ENCODE measurements at regions not wholly inside any gene's neighbourhood (a gene's known extent, or its start where the extent isn't known, plus 50 kb on each side); places are given as distances from the start of the nearest gene placed in this dataset.
"Not testable (repeated sequence)": the region's sequence is repeated elsewhere in the genome, so short reads cannot be mapped to it uniquely, and the experiment has no call there.

DNA sequence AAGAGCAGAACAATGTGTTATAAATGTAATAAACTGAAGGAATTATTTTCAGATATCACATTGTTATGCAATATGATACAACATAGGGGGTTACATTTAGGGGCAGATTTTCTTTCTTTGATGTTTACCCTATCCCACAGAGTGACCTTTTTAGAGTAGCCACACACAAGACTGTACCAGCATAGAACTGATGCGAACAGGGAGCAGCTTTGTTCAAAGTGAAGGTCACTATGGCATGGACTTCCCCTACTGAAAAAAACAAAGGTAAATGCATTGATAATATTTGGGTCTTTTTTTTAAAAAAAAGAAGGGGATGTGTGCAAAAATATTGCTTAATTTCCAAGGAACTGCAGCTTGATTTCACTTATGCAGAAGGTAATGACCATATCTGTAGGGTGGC lies 1354.9 kb downstream of the SUCLG1 start:
- Histone ChIP-seq H3K27me3 (no peaks in the 10 kb centered on the region), H3K4me3 (no peak overlapping the region), H3K4me2 (no peak overlapping the region), H3K9me2 (replicated peaks; ENCODE audit: insufficient read depth) (no peaks in the 10 kb centered on the region), H3K4me1 (ENCODE audit: insufficient read depth) (no peaks in the 10 kb centered on the region), H4K20me1 (ENCODE audit: insufficient read depth, poor library complexity, severe bottlenecking) (no peaks in the 10 kb centered on the region), H3K27ac (no peak overlapping the region), H3K9me3 (ENCODE audit: low read depth) (no peaks in the 10 kb centered on the region), H2AFZ (no peak overlapping the region), H3K79me2 (no peaks in the 10 kb centered on the region), H3K36me3 (replicated peaks; ENCODE audit: insufficient read depth, low read depth) (no peaks in the 10 kb centered on the region)
- no peak for DNase-seq (ENCODE audit: low spot score)
- no peak for TF ChIP-seq EZH2phosphoT487 (IDR thresholded peaks at IDR 0.05; ENCODE audit: low read depth, severe bottlenecking, unreplicated experiment)
- TF ChIP-seq, protein P1, sequence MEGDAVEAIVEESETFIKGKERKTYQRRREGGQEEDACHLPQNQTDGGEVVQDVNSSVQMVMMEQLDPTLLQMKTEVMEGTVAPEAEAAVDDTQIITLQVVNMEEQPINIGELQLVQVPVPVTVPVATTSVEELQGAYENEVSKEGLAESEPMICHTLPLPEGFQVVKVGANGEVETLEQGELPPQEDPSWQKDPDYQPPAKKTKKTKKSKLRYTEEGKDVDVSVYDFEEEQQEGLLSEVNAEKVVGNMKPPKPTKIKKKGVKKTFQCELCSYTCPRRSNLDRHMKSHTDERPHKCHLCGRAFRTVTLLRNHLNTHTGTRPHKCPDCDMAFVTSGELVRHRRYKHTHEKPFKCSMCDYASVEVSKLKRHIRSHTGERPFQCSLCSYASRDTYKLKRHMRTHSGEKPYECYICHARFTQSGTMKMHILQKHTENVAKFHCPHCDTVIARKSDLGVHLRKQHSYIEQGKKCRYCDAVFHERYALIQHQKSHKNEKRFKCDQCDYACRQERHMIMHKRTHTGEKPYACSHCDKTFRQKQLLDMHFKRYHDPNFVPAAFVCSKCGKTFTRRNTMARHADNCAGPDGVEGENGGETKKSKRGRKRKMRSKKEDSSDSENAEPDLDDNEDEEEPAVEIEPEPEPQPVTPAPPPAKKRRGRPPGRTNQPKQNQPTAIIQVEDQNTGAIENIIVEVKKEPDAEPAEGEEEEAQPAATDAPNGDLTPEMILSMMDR (IDR thresholded peaks at IDR 0.05; ENCODE audit: poor library complexity): no peak
- TF ChIP-seq EZH2 (IDR thresholded peaks at IDR 0.05; ENCODE audit: borderline replicate concordance): no peak
- 100% methylated on average over 1 of the region's 1 CpG for WGBS (ENCODE audit: low lambda C conversion rate, missing lambda C conversion rate)

DNA sequence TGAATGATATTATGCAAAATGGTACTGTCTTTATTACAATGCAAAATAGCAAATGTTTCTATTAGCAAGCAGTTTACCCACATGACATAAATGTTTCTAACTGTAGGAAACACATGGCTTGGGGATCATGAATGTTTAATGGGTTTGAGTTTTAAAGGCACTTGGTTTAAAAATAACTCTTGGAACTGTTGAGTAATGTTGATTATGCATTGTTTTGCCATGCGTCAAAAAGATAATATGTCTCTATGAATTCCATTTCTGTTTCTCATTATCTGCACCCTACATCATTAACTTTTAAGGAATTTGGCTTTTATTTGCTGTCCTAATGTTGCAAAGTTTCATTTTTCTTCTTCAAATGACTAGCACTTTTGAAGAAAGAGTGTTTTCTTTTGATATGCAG lies 1355.5 kb downstream of the SUCLG1 start:
- no peak overlapping the region for H3K4me2 ChIP-seq
- no peaks in the 10 kb centered on the region for H3K36me3 ChIP-seq (replicated peaks; ENCODE audit: insufficient read depth, low read depth)
- no peaks in the 10 kb centered on the region for H3K79me2 ChIP-seq
- no peaks in the 10 kb centered on the region for H3K9me2 ChIP-seq (replicated peaks; ENCODE audit: insufficient read depth)
- no peak for TF ChIP-seq EZH2phosphoT487 (IDR thresholded peaks at IDR 0.05; ENCODE audit: low read depth, severe bottlenecking, unreplicated experiment)
- TF ChIP-seq, protein P1 (IDR thresholded peaks at IDR 0.05; ENCODE audit: poor library complexity): no peak
- no peak for TF ChIP-seq EZH2 (IDR thresholded peaks at IDR 0.05; ENCODE audit: borderline replicate concordance)
- no peak for DNase-seq (ENCODE audit: low spot score)
- no peaks in the 10 kb centered on the region for H4K20me1 ChIP-seq (ENCODE audit: insufficient read depth, poor library complexity, severe bottlenecking)
- no peaks in the 10 kb centered on the region for H3K4me1 ChIP-seq (ENCODE audit: insufficient read depth)
- H3K27me3 ChIP-seq: no peaks in the 10 kb centered on the region
- 60% methylated on average over 1 of the region's 1 CpG for WGBS (ENCODE audit: low lambda C conversion rate, missing lambda C conversion rate)
- H3K4me3 ChIP-seq: no peak overlapping the region
- H3K27ac ChIP-seq: no peak overlapping the region
- no peaks in the 10 kb centered on the region for H3K9me3 ChIP-seq (ENCODE audit: low read depth)
- no peak overlapping the region for H2AFZ ChIP-seq

DNA sequence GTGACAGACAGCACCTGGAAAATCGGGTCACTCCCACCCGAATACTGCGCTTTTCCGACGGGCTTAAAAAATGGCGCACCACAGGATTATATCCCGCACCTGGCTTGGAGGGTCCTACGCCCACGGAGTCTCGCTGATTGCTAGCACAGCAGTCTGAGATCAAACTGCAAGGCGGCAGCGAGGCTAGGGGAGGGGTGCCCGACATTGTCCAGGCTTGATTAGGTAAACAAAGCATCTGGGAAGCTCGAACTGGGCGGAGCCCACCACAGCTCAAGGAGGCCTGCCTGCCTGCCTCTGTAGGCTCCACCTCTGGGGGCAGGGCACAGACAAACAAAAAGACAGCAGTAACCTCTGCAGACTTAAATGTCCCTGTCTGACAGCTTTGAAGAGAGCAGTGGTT lies 1370.0 kb downstream of the SUCLG1 start:
- H3K36me3 ChIP-seq (replicated peaks; ENCODE audit: insufficient read depth, low read depth); H3K27me3 ChIP-seq; H2AFZ ChIP-seq; H3K79me2 ChIP-seq; H4K20me1 ChIP-seq (ENCODE audit: insufficient read depth, poor library complexity, severe bottlenecking); H3K4me2 ChIP-seq; H3K9me2 ChIP-seq (replicated peaks; ENCODE audit: insufficient read depth); H3K27ac ChIP-seq; H3K9me3 ChIP-seq (ENCODE audit: low read depth); H3K4me3 ChIP-seq; DNase-seq (ENCODE audit: low spot score); H3K4me1 ChIP-seq (ENCODE audit: insufficient read depth): not testable (repeated sequence)
- 89% methylated on average over 15 of the region's 15 CpGs for WGBS (ENCODE audit: low lambda C conversion rate, missing lambda C conversion rate)

DNA sequence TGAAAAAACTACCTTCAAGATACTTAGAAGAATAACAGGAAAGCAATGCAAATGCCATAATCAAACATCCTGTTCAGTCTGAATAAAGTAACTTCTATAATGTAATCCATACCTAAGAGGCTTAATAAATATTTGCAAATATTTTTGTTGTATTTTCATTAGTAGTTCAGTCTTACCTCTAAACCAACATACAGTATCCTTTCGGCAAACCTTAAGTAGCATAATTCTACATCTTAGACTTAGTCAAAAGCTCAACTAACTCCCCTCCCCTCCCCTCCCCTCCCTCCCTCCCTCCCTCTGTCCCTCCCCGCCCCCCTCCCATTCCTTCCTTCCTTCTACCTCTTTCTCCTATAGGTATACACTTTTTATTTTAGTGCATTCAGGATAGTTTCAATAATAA lies 1373.2 kb downstream of the SUCLG1 start:
- no peak overlapping the region for H2AFZ ChIP-seq
- no peaks in the 10 kb centered on the region for H3K9me3 ChIP-seq (ENCODE audit: low read depth)
- no peak overlapping the region for H3K27ac ChIP-seq
- H3K9me2 ChIP-seq (replicated peaks; ENCODE audit: insufficient read depth): no peaks in the 10 kb centered on the region
- TF ChIP-seq EZH2phosphoT487 (IDR thresholded peaks at IDR 0.05; ENCODE audit: low read depth, severe bottlenecking, unreplicated experiment) (no peak), EZH2 (IDR thresholded peaks at IDR 0.05; ENCODE audit: borderline replicate concordance) (no peak)
- TF ChIP-seq, protein P1 (IDR thresholded peaks at IDR 0.05; ENCODE audit: poor library complexity): no peak
- DNase-seq (ENCODE audit: low spot score): no peak
- H3K36me3 ChIP-seq (replicated peaks; ENCODE audit: insufficient read depth, low read depth): no peaks in the 10 kb centered on the region
- H3K27me3 ChIP-seq: no peaks in the 10 kb centered on the region
- no peaks in the 10 kb centered on the region for H4K20me1 ChIP-seq (ENCODE audit: insufficient read depth, poor library complexity, severe bottlenecking)
- no peak overlapping the region for H3K4me3 ChIP-seq
- H3K4me2 ChIP-seq: no peak overlapping the region
- 88% methylated on average over 1 of the region's 2 CpGs for WGBS (ENCODE audit: low lambda C conversion rate, missing lambda C conversion rate)
- no peaks in the 10 kb centered on the region for H3K79me2 ChIP-seq
- no peaks in the 10 kb centered on the region for H3K4me1 ChIP-seq (ENCODE audit: insufficient read depth)
